ENCODE measurements at regions not wholly inside any gene's neighbourhood (a gene's known extent, or its start where the extent isn't known, plus 50 kb on each side); places are given as distances from the start of the nearest gene placed in this dataset.

DNA sequence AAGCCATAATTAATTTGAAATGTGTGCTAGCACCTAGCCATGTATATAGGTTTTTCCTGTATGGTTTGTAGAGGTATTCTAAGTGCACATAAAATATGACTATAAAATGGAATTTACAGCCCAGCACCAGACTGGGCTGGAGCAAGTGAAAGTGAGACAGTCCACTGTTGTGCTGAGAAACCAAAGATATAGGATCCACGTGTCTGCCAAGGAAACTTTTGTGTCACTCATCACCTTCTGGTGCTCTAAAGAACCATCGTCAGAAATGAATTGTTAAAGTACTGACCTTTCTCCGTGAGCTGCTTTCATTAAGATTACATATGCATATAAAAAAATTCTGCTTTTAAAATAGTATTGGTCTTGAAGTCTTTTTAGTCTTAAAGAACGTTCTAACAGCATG lies 141.0 kb upstream of the ZC3H11B start:
- Histone ChIP-seq H4K20me1 (ENCODE audit: control insufficient read depth, extremely low read depth, insufficient read depth, low read length) (no peaks in the 10 kb centered on the region), H3K4me2 (ENCODE audit: extremely low read depth, insufficient read depth, low read length) (no peak overlapping the region), H3K4me1 (ENCODE audit: control insufficient read depth, extremely low read depth, insufficient read depth, low read length) (no peaks in the 10 kb centered on the region), H2AFZ (ENCODE audit: low read length) (no peak overlapping the region), H3K4me3 (replicated peaks in 1 of 4; ENCODE audit: control extremely low read depth in 1 of 4, insufficient read depth in 1 of 4, low read depth in 3 of 4, low read length in 4 of 4) (no peak overlapping the region), H3K36me3 (ENCODE audit: control insufficient read depth, insufficient read depth, low read length) (no peaks in the 10 kb centered on the region), H3K9ac (ENCODE audit: insufficient read depth, low read length) (no peak overlapping the region), H3K27ac (ENCODE audit: insufficient read depth, low read length) (no peak overlapping the region), H3K9me3 (ENCODE audit: control insufficient read depth, insufficient read depth, low read depth, low read length) (no peaks in the 10 kb centered on the region), H3K79me2 (ENCODE audit: control insufficient read depth, insufficient read depth, low read length) (no peaks in the 10 kb centered on the region), H3K27me3 (ENCODE audit: control insufficient read depth, insufficient read depth, low read length) (peaks cover 2% of the 10 kb centered on the region)
- peak in 1 of 2 donors; percentile 9 for DNase-seq (ENCODE audit: low read depth in 2 of 2)
- TF ChIP-seq, protein P1, sequence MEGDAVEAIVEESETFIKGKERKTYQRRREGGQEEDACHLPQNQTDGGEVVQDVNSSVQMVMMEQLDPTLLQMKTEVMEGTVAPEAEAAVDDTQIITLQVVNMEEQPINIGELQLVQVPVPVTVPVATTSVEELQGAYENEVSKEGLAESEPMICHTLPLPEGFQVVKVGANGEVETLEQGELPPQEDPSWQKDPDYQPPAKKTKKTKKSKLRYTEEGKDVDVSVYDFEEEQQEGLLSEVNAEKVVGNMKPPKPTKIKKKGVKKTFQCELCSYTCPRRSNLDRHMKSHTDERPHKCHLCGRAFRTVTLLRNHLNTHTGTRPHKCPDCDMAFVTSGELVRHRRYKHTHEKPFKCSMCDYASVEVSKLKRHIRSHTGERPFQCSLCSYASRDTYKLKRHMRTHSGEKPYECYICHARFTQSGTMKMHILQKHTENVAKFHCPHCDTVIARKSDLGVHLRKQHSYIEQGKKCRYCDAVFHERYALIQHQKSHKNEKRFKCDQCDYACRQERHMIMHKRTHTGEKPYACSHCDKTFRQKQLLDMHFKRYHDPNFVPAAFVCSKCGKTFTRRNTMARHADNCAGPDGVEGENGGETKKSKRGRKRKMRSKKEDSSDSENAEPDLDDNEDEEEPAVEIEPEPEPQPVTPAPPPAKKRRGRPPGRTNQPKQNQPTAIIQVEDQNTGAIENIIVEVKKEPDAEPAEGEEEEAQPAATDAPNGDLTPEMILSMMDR (conservative IDR thresholded peaks at IDR 0.05 in 1 of 2, IDR thresholded peaks at IDR 0.05 in 1 of 2; ENCODE audit: low read depth in 1 of 2, low read length in 2 of 2), result no peak
- no peak for TF ChIP-seq EZH2 (IDR thresholded peaks at IDR 0.05; ENCODE audit: low read length, missing control alignments)

DNA sequence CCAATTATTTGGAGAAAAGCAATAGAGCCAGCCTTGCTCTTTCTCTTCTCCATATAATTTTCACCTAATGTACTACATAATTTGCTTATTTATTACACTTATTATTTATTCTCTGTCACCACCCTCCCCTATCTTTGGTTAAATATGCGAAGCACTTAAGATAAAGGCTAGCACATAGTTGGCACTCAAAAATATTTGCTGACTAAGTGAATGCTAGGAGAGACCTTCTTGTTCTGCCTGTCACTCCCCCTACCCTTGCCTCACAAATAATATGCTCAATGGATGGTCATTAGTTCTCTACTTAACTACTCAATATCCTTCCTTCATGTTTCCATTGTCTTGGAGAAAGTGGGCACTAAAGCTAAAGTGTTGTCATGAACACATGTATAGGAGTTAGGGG lies 139.7 kb upstream of the ZC3H11B start:
- H3K4me3 ChIP-seq (replicated peaks in 1 of 4; ENCODE audit: control extremely low read depth in 1 of 4, insufficient read depth in 1 of 4, low read depth in 3 of 4, low read length in 4 of 4), result no peak overlapping the region
- H3K27ac ChIP-seq (ENCODE audit: insufficient read depth, low read length), result no peak overlapping the region
- H4K20me1 ChIP-seq (ENCODE audit: control insufficient read depth, extremely low read depth, insufficient read depth, low read length), result no peaks in the 10 kb centered on the region
- TF ChIP-seq, protein P1 (conservative IDR thresholded peaks at IDR 0.05 in 1 of 2, IDR thresholded peaks at IDR 0.05 in 1 of 2; ENCODE audit: low read depth in 1 of 2, low read length in 2 of 2), result no peak
- no peak for TF ChIP-seq EZH2 (IDR thresholded peaks at IDR 0.05; ENCODE audit: low read length, missing control alignments)
- H3K4me2 ChIP-seq (ENCODE audit: extremely low read depth, insufficient read depth, low read length), result no peak overlapping the region
- no peaks in the 10 kb centered on the region for H3K79me2 ChIP-seq (ENCODE audit: control insufficient read depth, insufficient read depth, low read length)
- no peaks in the 10 kb centered on the region for H3K36me3 ChIP-seq (ENCODE audit: control insufficient read depth, insufficient read depth, low read length)
- no peaks in the 10 kb centered on the region for H3K9me3 ChIP-seq (ENCODE audit: control insufficient read depth, insufficient read depth, low read depth, low read length)
- H3K4me1 ChIP-seq (ENCODE audit: control insufficient read depth, extremely low read depth, insufficient read depth, low read length), result no peaks in the 10 kb centered on the region
- no peak for DNase-seq (ENCODE audit: low read depth in 2 of 2)
- no peak overlapping the region for H3K9ac ChIP-seq (ENCODE audit: insufficient read depth, low read length)
- H2AFZ ChIP-seq (ENCODE audit: low read length), result no peak overlapping the region
- H3K27me3 ChIP-seq (ENCODE audit: control insufficient read depth, insufficient read depth, low read length), result no peaks in the 10 kb centered on the region

DNA sequence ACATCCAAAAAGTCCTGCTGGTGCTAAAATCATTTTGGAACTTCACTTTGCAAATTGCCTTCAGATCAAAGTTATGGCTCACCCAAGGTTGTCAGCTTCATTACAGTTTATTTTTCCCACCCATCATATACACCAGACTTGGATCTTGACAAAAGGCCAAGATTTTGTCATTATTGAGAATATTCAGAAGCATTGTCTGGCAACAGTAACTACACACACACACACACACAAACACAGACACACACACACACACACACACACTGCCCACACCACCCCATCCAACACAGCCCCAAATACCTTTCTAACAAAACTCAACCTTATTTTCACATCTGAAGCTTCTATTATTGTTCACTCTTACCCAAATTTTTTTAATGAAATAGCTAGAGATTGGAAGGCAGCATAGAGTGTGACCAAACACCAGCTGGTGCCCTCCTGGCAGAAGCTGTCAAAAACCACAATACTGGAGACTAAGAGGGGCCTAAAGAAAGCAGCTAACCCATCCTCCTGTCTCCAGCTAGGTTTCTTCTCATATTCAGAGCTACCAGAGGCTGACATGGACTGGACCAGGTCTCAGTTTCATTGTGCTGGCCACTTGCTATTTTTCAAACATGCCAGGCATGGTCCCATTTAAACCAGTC lies 139.1 kb upstream of the ZC3H11B start:
- no peak overlapping the region for H3K4me3 ChIP-seq (replicated peaks in 1 of 4; ENCODE audit: control extremely low read depth in 1 of 4, insufficient read depth in 1 of 4, low read depth in 3 of 4, low read length in 4 of 4)
- no peaks in the 10 kb centered on the region for H4K20me1 ChIP-seq (ENCODE audit: control insufficient read depth, extremely low read depth, insufficient read depth, low read length)
- DNase-seq (ENCODE audit: low read depth in 2 of 2), result no peak
- no peaks in the 10 kb centered on the region for H3K9me3 ChIP-seq (ENCODE audit: control insufficient read depth, insufficient read depth, low read depth, low read length)
- no peak overlapping the region for H3K9ac ChIP-seq (ENCODE audit: insufficient read depth, low read length)
- H2AFZ ChIP-seq (ENCODE audit: low read length), result no peak overlapping the region
- TF ChIP-seq EZH2 (IDR thresholded peaks at IDR 0.05; ENCODE audit: low read length, missing control alignments), result no peak
- TF ChIP-seq, protein P1 (conservative IDR thresholded peaks at IDR 0.05 in 1 of 2, IDR thresholded peaks at IDR 0.05 in 1 of 2; ENCODE audit: low read depth in 1 of 2, low read length in 2 of 2), result no peak
- no peaks in the 10 kb centered on the region for H3K79me2 ChIP-seq (ENCODE audit: control insufficient read depth, insufficient read depth, low read length)
- H3K36me3 ChIP-seq (ENCODE audit: control insufficient read depth, insufficient read depth, low read length), result no peaks in the 10 kb centered on the region
- no peak overlapping the region for H3K4me2 ChIP-seq (ENCODE audit: extremely low read depth, insufficient read depth, low read length)
- no peak overlapping the region for H3K27ac ChIP-seq (ENCODE audit: insufficient read depth, low read length)
- H3K4me1 ChIP-seq (ENCODE audit: control insufficient read depth, extremely low read depth, insufficient read depth, low read length), result no peaks in the 10 kb centered on the region
- no peaks in the 10 kb centered on the region for H3K27me3 ChIP-seq (ENCODE audit: control insufficient read depth, insufficient read depth, low read length)
